IMR-90 (cell line): ENCODE measurements at regions not wholly inside any gene's neighbourhood (a gene's known extent, or its start where the extent isn't known, plus 50 kb on each side); places are given as distances from the start of the nearest gene placed in this dataset.

ENCODE experiments used
- ATAC-seq: fragments of 200-7000 bp; cut with Tn5 transposase; 2 replicates; pipeline ENCODE4 v1.9.1; 2020; ENCODE audit warnings: low read depth, mild to moderate bottlenecking, moderate library complexity
- BruUV-seq: library from RNA; stranded (reverse); fragments of 400-500 nt; replicated peaks from 2 replicates; lab custom pipeline; 2021; lab: Mats Ljungman, UMichigan
- CTCF ChIA-PET: fragments of 300-600 bp; formaldehyde crosslinking; extraction: SDS; loops from one replicate; lab custom pipeline; 2021; ENCODE audit warnings: antibody characterized with exemption; lab: Yijun Ruan, JAX
- POLR2A ChIA-PET: fragments of 300-600 bp; sonication (Branson Sonifier 250); formaldehyde crosslinking; loops from one replicate; lab custom pipeline; 2022; ENCODE audit warnings: antibody characterized with exemption; ENCODE audit not compliant: unreplicated experiment; lab: Charles Lee
- DNase-seq: peaks from one replicate; pipeline ENCODE4 v3.0.0; 2013
- H2AFZ ChIP-seq: replicated peaks from 2 replicates; pipeline ENCODE3; 2013; ENCODE audit warnings: low read length, mild to moderate bottlenecking; ENCODE audit not compliant: poor library complexity
- H2AK5ac ChIP-seq: 2 replicates; pipeline ENCODE4 v1.6.1; 2013; ENCODE audit warnings: low read depth, low read length, inconsistent platforms
- H2AK9ac ChIP-seq: replicated peaks from 2 replicates; pipeline ENCODE3; 2013; ENCODE audit warnings: mild to moderate bottlenecking, low read depth, low read length, moderate library complexity; ENCODE audit not compliant: poor library complexity
- H2BK120ac ChIP-seq: 2 replicates; pipeline ENCODE4 v1.6.1; 2013; ENCODE audit warnings: low read depth, low read length, inconsistent platforms
- H2BK15ac ChIP-seq: 3 replicates; pipeline ENCODE4 v1.6.1; 2013; ENCODE audit warnings: low read depth, low read length, inconsistent platforms
- H2BK20ac ChIP-seq: 2 replicates; pipeline ENCODE4 v1.6.1; 2013; ENCODE audit warnings: low read depth, mild to moderate bottlenecking, inconsistent platforms, low read length, moderate library complexity
- H2BK5ac ChIP-seq: 2 replicates; pipeline ENCODE4 v1.6.1; 2013; ENCODE audit warnings: mild to moderate bottlenecking, low read depth, low read length, inconsistent platforms; ENCODE audit not compliant: poor library complexity, severe bottlenecking
- H3K14ac ChIP-seq: replicated peaks from 2 replicates; pipeline ENCODE4 v1.6.1; 2013; ENCODE audit warnings: low read depth, low read length, inconsistent platforms
- H3K18ac ChIP-seq: 2 replicates; pipeline ENCODE4 v1.6.1; 2013; ENCODE audit warnings: low read depth, low read length, control low read depth
- H3K23ac ChIP-seq: 2 replicates; pipeline ENCODE4 v1.6.1; 2013; ENCODE audit warnings: low read depth, low read length, inconsistent platforms
- H3K27ac ChIP-seq: 2 replicates; pipeline ENCODE4 v1.5.1; 2013; ENCODE audit warnings: mild to moderate bottlenecking, control low read depth, low read length; ENCODE audit not compliant: insufficient read depth
- H3K27me3 ChIP-seq: 2 replicates; pipeline ENCODE4 v1.6.1; 2013; ENCODE audit warnings: low read length; ENCODE audit not compliant: control insufficient read depth, insufficient read depth
- H3K36me3 ChIP-seq: 2 replicates; pipeline ENCODE4 v1.6.1; 2013; ENCODE audit warnings: low read length, mixed read lengths; ENCODE audit not compliant: control insufficient read depth, insufficient read depth
- H3K4ac ChIP-seq: 2 replicates; pipeline ENCODE4 v1.6.1; 2013; ENCODE audit warnings: low read depth, low read length, inconsistent platforms
- H3K4me1 ChIP-seq: 2 replicates; pipeline ENCODE4 v1.6.1; 2013; ENCODE audit warnings: low read length, mixed read lengths; ENCODE audit not compliant: control insufficient read depth, insufficient read depth
- H3K4me2 ChIP-seq: 2 replicates; pipeline ENCODE4 v1.6.1; 2013; ENCODE audit warnings: low read depth, mild to moderate bottlenecking, control low read depth, low read length, moderate library complexity
- H3K4me3 ChIP-seq: 2 replicates; pipeline ENCODE4 v1.5.1; 2013; ENCODE audit warnings: low read depth, mild to moderate bottlenecking, control low read depth, low read length, moderate library complexity; ENCODE audit not compliant: insufficient read depth
- H3K56ac ChIP-seq: 2 replicates; pipeline ENCODE4 v1.6.1; 2013; ENCODE audit warnings: low read length, inconsistent platforms; ENCODE audit not compliant: insufficient read depth; ENCODE audit errors: extremely low read depth
- H3K79me1 ChIP-seq, 2 experiments: 2 replicates each; pipeline ENCODE4 v1.6.1; 2013; ENCODE audit warnings: low read length in 2 of 2, inconsistent platforms in 1 of 2, low read depth in 1 of 2
- H3K9ac ChIP-seq: 2 replicates; pipeline ENCODE4 v1.6.1; 2013; ENCODE audit warnings: low read depth, low read length, control low read depth
- H3K9me1 ChIP-seq: 2 replicates; pipeline ENCODE4 v1.6.1; 2013; ENCODE audit warnings: low read length, inconsistent platforms; ENCODE audit not compliant: insufficient read depth
- H3K9me3 ChIP-seq: 2 replicates; pipeline ENCODE4 v1.6.1; 2013; ENCODE audit warnings: low read length; ENCODE audit not compliant: control insufficient read depth, insufficient read depth
- H4K20me1 ChIP-seq: 2 replicates; pipeline ENCODE4 v1.6.1; 2013; ENCODE audit warnings: low read length, inconsistent platforms; ENCODE audit not compliant: insufficient read depth
- H4K5ac ChIP-seq: 2 replicates; pipeline ENCODE4 v1.6.1; 2013; ENCODE audit warnings: mild to moderate bottlenecking, low read depth, low read length, control low read depth
- H4K8ac ChIP-seq, 2 experiments: 2 replicates each; pipeline ENCODE4 v1.6.1; 2013; ENCODE audit warnings: low read depth in 2 of 2, low read length in 2 of 2, control low read depth in 1 of 2, inconsistent platforms in 1 of 2
- H4K91ac ChIP-seq: 2 replicates; pipeline ENCODE4 v1.6.1; 2013; ENCODE audit warnings: low read depth, low read length, inconsistent platforms; ENCODE audit not compliant: insufficient read depth
- BHLHE40 ChIP-seq: fragments of 150-350 bp; IDR thresholded peaks from 2 replicates; pipeline ENCODE4 v1.6.1; 2016; ENCODE audit warnings: mild to moderate bottlenecking, low read depth, low read length
- CEBPB ChIP-seq: IDR thresholded peaks from 2 replicates; pipeline ENCODE4 v1.6.1; 2012; ENCODE audit warnings: low read depth, low read length, improper control_type of control experiment
- CHD1 ChIP-seq: IDR thresholded peaks from 2 replicates; pipeline ENCODE4 v1.6.1; 2012; ENCODE audit warnings: low read depth, low read length, improper control_type of control experiment
- FOS ChIP-seq: fragments of 150-350 bp; IDR thresholded peaks from 2 replicates; pipeline ENCODE4 v1.6.1; 2016; ENCODE audit warnings: low read depth, low read length
- MAFK ChIP-seq: IDR thresholded peaks from 2 replicates; pipeline ENCODE4 v1.6.1; 2012; ENCODE audit warnings: low read depth, low read length, improper control_type of control experiment
- MAZ ChIP-seq: IDR thresholded peaks from 2 replicates; pipeline ENCODE4 v1.6.1; 2012; ENCODE audit warnings: low read depth, mild to moderate bottlenecking, low read length, improper control_type of control experiment, moderate library complexity, borderline replicate concordance
- MXI1 ChIP-seq: IDR thresholded peaks from 2 replicates; pipeline ENCODE4 v1.6.1; 2012; ENCODE audit warnings: low read depth, mild to moderate bottlenecking, low read length, moderate library complexity, borderline replicate concordance
- NFE2L2 ChIP-seq: fragments of 150-350 bp; IDR thresholded peaks from 2 replicates; pipeline ENCODE4 v1.6.1; 2016; ENCODE audit warnings: low read depth, mild to moderate bottlenecking, low read length
- POLR2A ChIP-seq: IDR thresholded peaks from 2 replicates; pipeline ENCODE4 v1.6.1; 2012; ENCODE audit warnings: mild to moderate bottlenecking, low read depth, low read length
- RAD21 ChIP-seq: IDR thresholded peaks from 2 replicates; pipeline ENCODE4 v1.6.1; 2012; ENCODE audit warnings: low read length, improper control_type of control experiment
- RCOR1 ChIP-seq: IDR thresholded peaks from 2 replicates; pipeline ENCODE4 v1.6.1; 2012; ENCODE audit warnings: mild to moderate bottlenecking, low read length, improper control_type of control experiment; ENCODE audit not compliant: insufficient replicate concordance
- RFX5 ChIP-seq: IDR thresholded peaks from 2 replicates; pipeline ENCODE4 v1.8.0; 2012; ENCODE audit warnings: low read depth, mild to moderate bottlenecking, low read length, moderate library complexity
- SMC3 ChIP-seq: fragments of 150-350 bp; IDR thresholded peaks from 2 replicates; pipeline ENCODE4 v1.6.1; 2016; ENCODE audit warnings: low read depth, mild to moderate bottlenecking, antibody characterized with exemption, low read length, moderate library complexity
- USF2 ChIP-seq: fragments of 150-350 bp; IDR thresholded peaks from 2 replicates; pipeline ENCODE4 v1.6.1; 2017; ENCODE audit warnings: mild to moderate bottlenecking, antibody characterized with exemption, low read length, low read depth
- WGBS, 2 experiments: methylation state at CpG; one replicate each; pipeline versions ENCODE4 v1.1.5 to v1.1.7; 2013; ENCODE audit warnings: missing lambda C conversion rate in 2 of 2; ENCODE audit not compliant: insufficient read length in 1 of 2; ENCODE audit errors: extremely low coverage in 2 of 2; 5-methylcytosine and 5-hydroxymethylcytosine counted together
- dilution Hi-C: fragments of 300-500 bp; cut with HindIII; formaldehyde crosslinking; loops from one replicate; pipeline ENCODE4 v1.14.3; 2018; ENCODE audit warnings: low sequenced_read_pairs; ENCODE audit not compliant: unreplicated experiment
- in situ Hi-C: fragments of 300-500 bp; cut with MboI; formaldehyde crosslinking; loops from 3 replicates; pipeline ENCODE4 v1.14.3; 2019; ENCODE audit warnings: low sequenced_read_pairs, inconsistent platforms, mixed read lengths
- intact Hi-C: fragments of 100-400 bp; cut with micrococcal nuclease; formaldehyde crosslinking; loops from 2 replicates; pipeline ENCODE4 v1.10.0; 2022
- TF ChIP-seq, protein P1 (sequence below): conservative IDR thresholded peaks from 2 replicates; pipeline ENCODE4 v1.5.1; 2012; ENCODE audit warnings: mild to moderate bottlenecking, low read depth, low read length, improper control_type of control experiment
- TF ChIP-seq, protein P2 (sequence below): fragments of 150-350 bp; IDR thresholded peaks from 2 replicates; pipeline ENCODE4 v1.6.1; 2016; ENCODE audit warnings: low read depth, mild to moderate bottlenecking, low read length, moderate library complexity, borderline replicate concordance

GRCh38 chr2:7888876-7889275, 793.0 kb upstream of the ID2 start:
- ChIA-PET POLR2A (no interaction called here), CTCF (no interaction called here)
- Histone ChIP-seq H3K27me3 (no peaks in the 10 kb centered on the region; the same call in 1 of the 2 replicates), H3K79me1 (no peaks in the 10 kb centered on the region), H2AK5ac (no peak overlapping the region), H3K4ac (no peak overlapping the region), H3K4me3 (no peak overlapping the region), H2BK20ac (no peak overlapping the region), H3K36me3 (no peaks in the 10 kb centered on the region), H2AK9ac (no peak overlapping the region), H4K20me1 (no peaks in the 10 kb centered on the region), H3K56ac (no peak overlapping the region), H3K9me1 (no peaks in the 10 kb centered on the region), H4K5ac (no peak overlapping the region), H3K9ac (no peak overlapping the region), H3K23ac (no peak overlapping the region), H2AFZ (no peak overlapping the region), H3K4me2 (no peak overlapping the region), H3K14ac (no peak overlapping the region), H3K27ac (no peak overlapping the region), H4K8ac (no peak overlapping the region), H2BK120ac (no peak overlapping the region), H4K91ac (no peak overlapping the region), H2BK15ac (no peak overlapping the region), H3K9me3 (no peaks in the 10 kb centered on the region), H3K18ac (no peak overlapping the region), H2BK5ac (no peak overlapping the region), H3K4me1 (no peaks in the 10 kb centered on the region)
- no peak for TF ChIP-seq SMC3
- no peak for TF ChIP-seq CEBPB
- TF ChIP-seq, protein P1, sequence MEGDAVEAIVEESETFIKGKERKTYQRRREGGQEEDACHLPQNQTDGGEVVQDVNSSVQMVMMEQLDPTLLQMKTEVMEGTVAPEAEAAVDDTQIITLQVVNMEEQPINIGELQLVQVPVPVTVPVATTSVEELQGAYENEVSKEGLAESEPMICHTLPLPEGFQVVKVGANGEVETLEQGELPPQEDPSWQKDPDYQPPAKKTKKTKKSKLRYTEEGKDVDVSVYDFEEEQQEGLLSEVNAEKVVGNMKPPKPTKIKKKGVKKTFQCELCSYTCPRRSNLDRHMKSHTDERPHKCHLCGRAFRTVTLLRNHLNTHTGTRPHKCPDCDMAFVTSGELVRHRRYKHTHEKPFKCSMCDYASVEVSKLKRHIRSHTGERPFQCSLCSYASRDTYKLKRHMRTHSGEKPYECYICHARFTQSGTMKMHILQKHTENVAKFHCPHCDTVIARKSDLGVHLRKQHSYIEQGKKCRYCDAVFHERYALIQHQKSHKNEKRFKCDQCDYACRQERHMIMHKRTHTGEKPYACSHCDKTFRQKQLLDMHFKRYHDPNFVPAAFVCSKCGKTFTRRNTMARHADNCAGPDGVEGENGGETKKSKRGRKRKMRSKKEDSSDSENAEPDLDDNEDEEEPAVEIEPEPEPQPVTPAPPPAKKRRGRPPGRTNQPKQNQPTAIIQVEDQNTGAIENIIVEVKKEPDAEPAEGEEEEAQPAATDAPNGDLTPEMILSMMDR = no peak
- TF ChIP-seq CHD1 = no peak
- TF ChIP-seq FOS = no peak
- TF ChIP-seq RAD21 = no peak
- TF ChIP-seq USF2 = no peak
- TF ChIP-seq BHLHE40 = no peak
- TF ChIP-seq RCOR1 = no peak
- no peak for TF ChIP-seq NFE2L2
- no peak for TF ChIP-seq MAFK
- no peak for TF ChIP-seq MAZ
- TF ChIP-seq MXI1 = no peak
- TF ChIP-seq, protein P2, sequence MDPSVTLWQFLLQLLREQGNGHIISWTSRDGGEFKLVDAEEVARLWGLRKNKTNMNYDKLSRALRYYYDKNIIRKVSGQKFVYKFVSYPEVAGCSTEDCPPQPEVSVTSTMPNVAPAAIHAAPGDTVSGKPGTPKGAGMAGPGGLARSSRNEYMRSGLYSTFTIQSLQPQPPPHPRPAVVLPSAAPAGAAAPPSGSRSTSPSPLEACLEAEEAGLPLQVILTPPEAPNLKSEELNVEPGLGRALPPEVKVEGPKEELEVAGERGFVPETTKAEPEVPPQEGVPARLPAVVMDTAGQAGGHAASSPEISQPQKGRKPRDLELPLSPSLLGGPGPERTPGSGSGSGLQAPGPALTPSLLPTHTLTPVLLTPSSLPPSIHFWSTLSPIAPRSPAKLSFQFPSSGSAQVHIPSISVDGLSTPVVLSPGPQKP = no peak
- no peak for TF ChIP-seq RFX5
- no peak for TF ChIP-seq POLR2A
- no CpG with 5 or more reads among the region's 4 CpGs for WGBS, 2 experiments
- ATAC-seq = no peak
- DNase-seq = no peak
- in situ Hi-C loops = no loop called here
- intact Hi-C loops = no loop called here
- no TSS peak for BruUV-seq
- dilution Hi-C loops = no loop called here
